ENCODE measurements at regions not wholly inside any gene's neighbourhood (a gene's known extent, or its start where the extent isn't known, plus 50 kb on each side); places are given as distances from the start of the nearest gene placed in this dataset.

- Histone ChIP-seq H2BK20ac (ENCODE audit: low read depth, low read length) (no peak overlapping the region), H3K14ac (replicated peaks; ENCODE audit: low read depth, low read length) (no peak overlapping the region), H4K20me1 (ENCODE audit: insufficient read depth, low read length) (no peaks in the 10 kb centered on the region), H2BK5ac (ENCODE audit: low read depth, low read length, poor library complexity, severe bottlenecking) (no peak overlapping the region), H2AK9ac (replicated peaks; ENCODE audit: low read depth, low read length, poor library complexity) (no peak overlapping the region), H3K23ac (ENCODE audit: low read depth, low read length) (no peak overlapping the region), H4K91ac (ENCODE audit: insufficient read depth, low read depth, low read length) (no peak overlapping the region), H3K9me1 (ENCODE audit: insufficient read depth, low read length) (no peaks in the 10 kb centered on the region; the same call in 1 of the 2 replicates), H3K36me3 (ENCODE audit: control insufficient read depth, insufficient read depth, low read length) (no peaks in the 10 kb centered on the region), H2AFZ (replicated peaks; ENCODE audit: low read length, poor library complexity) (no peak overlapping the region), H3K56ac (ENCODE audit: extremely low read depth, insufficient read depth, low read length) (no peak overlapping the region), H3K9ac (ENCODE audit: low read depth, low read length) (no peak overlapping the region), H4K5ac (ENCODE audit: low read depth, low read length) (no peak overlapping the region), H3K4me3 (ENCODE audit: insufficient read depth, low read depth, low read length) (no peak overlapping the region), H3K27me3 (ENCODE audit: control insufficient read depth, insufficient read depth, low read length) (no peaks in the 10 kb centered on the region), H2AK5ac (ENCODE audit: low read depth, low read length) (no peak overlapping the region), H3K9me3 (ENCODE audit: control insufficient read depth, insufficient read depth, low read length) (no peaks in the 10 kb centered on the region), H3K18ac (ENCODE audit: low read depth, low read length) (no peak overlapping the region), H3K4me2 (ENCODE audit: low read depth, low read length) (no peak overlapping the region), H4K8ac (ENCODE audit: low read depth in 2 of 2, low read length in 2 of 2) (no peak overlapping the region), H2BK15ac (ENCODE audit: low read depth, low read length) (no peak overlapping the region), H3K79me1 (ENCODE audit: low read depth in 1 of 2, low read length in 2 of 2) (no peaks in the 10 kb centered on the region), H2BK120ac (ENCODE audit: low read depth, low read length) (no peak overlapping the region), H3K4ac (ENCODE audit: low read depth, low read length) (no peak overlapping the region), H3K4me1 (ENCODE audit: control insufficient read depth, insufficient read depth, low read length) (peaks cover 5% of the 10 kb centered on the region), H3K27ac (ENCODE audit: insufficient read depth, low read length) (no peak overlapping the region)
- dilution Hi-C loops (cut with HindIII; ENCODE audit: low sequenced_read_pairs, unreplicated experiment) (no loop called here), in situ Hi-C loops (cut with MboI; ENCODE audit: low sequenced_read_pairs) (no loop called here), intact Hi-C loops (cut with micrococcal nuclease) (no loop called here)
- no TSS peak for BruUV-seq (replicated peaks)
- TF ChIP-seq BHLHE40 (IDR thresholded peaks at IDR 0.05; ENCODE audit: low read depth, low read length) = no peak
- TF ChIP-seq MAZ (IDR thresholded peaks at IDR 0.05; ENCODE audit: borderline replicate concordance, low read depth, low read length) = no peak
- TF ChIP-seq RAD21 (IDR thresholded peaks at IDR 0.05; ENCODE audit: low read length) = no peak
- TF ChIP-seq POLR2A (IDR thresholded peaks at IDR 0.05; ENCODE audit: low read depth, low read length) = no peak
- TF ChIP-seq CTCF (conservative IDR thresholded peaks at IDR 0.05; ENCODE audit: low read depth, low read length) = no peak
- TF ChIP-seq USF2 (IDR thresholded peaks at IDR 0.05; ENCODE audit: low read depth, low read length) = no peak
- no peak for TF ChIP-seq SMC3 (IDR thresholded peaks at IDR 0.05; ENCODE audit: low read depth, low read length)
- TF ChIP-seq CEBPB (IDR thresholded peaks at IDR 0.05; ENCODE audit: low read depth, low read length) = no peak
- TF ChIP-seq RFX5 (IDR thresholded peaks at IDR 0.05; ENCODE audit: low read depth, low read length) = no peak
- TF ChIP-seq NFE2L2 (IDR thresholded peaks at IDR 0.05; ENCODE audit: low read depth, low read length) = no peak
- no peak for TF ChIP-seq FOS (IDR thresholded peaks at IDR 0.05; ENCODE audit: low read depth, low read length)
- no peak for TF ChIP-seq MXI1 (IDR thresholded peaks at IDR 0.05; ENCODE audit: borderline replicate concordance, low read depth, low read length)
- no peak for TF ChIP-seq RCOR1 (IDR thresholded peaks at IDR 0.05; ENCODE audit: insufficient replicate concordance, low read length)
- TF ChIP-seq CHD1 (IDR thresholded peaks at IDR 0.05; ENCODE audit: low read depth, low read length) = no peak
- no peak for TF ChIP-seq MAFK (IDR thresholded peaks at IDR 0.05; ENCODE audit: low read depth, low read length)
- no peak for TF ChIP-seq ELK1 (IDR thresholded peaks at IDR 0.05; ENCODE audit: borderline replicate concordance, low read depth, low read length)
- 100% methylated on average over 2 of the region's 4 CpGs; no CpG with 5 or more reads in 1 of the 2 experiments for WGBS, 2 experiments (ENCODE audit: extremely low coverage in 2 of 2, insufficient read length in 1 of 2)
- CTCF ChIA-PET = interaction anchor here (1.5 kb wide), 1 partner anchor 20 kb away, joined by 4 read pairs; no protein-coding TSS in a partner anchor
- ATAC-seq (ENCODE audit: low read depth) (no peak), DNase-seq (no peak)
- POLR2A ChIA-PET (ENCODE audit: unreplicated experiment) = no interaction called here
These were observed 304.3 kb upstream of the ESRRG start for GRCh38 chr1:217027403-217028080.

Measured in IMR-90 (cell line).